Activated CD4-positive, alpha-beta T cell treated with anti-CD3 and anti-CD28 coated beads, Interleukin-2, Interleukin-4, amounts not matched to agents 100 ng/mL and 50 ng/mL, durations not matched to agents 16 hours and 8 hours (primary cell): ENCODE measurements at regions not wholly inside any gene's neighbourhood (a gene's known extent, or its start where the extent isn't known, plus 50 kb on each side); places are given as distances from the start of the nearest gene placed in this dataset.
"Not testable (repeated sequence)": the region's sequence is repeated elsewhere in the genome, so short reads cannot be mapped to it uniquely, and the experiment has no call there.

ENCODE experiments used
- DNase-seq: peaks from one replicate; pipeline ENCODE4 v3.0.0-alpha.2; 2020; ENCODE audit warnings: low spot score

- no peak for DNase-seq
Observed at GRCh38 chr1:105591681-105592080, 1464.8 kb upstream of the PRMT6 start.

GRCh38 chr1:105608713-105609112 is 1447.8 kb upstream of the PRMT6 start:
- no peak for DNase-seq

GRCh38 chr1:105626276-105626987 is 1430.0 kb upstream of the PRMT6 start:
- no peak for DNase-seq

GRCh38 chr1:105631153-105631744 is 1425.2 kb upstream of the PRMT6 start:
- DNase-seq, result not testable (repeated sequence)

- no peak for DNase-seq
Observed at GRCh38 chr1:105632342-105633196, 1423.9 kb upstream of the PRMT6 start.

GRCh38 chr1:105636052-105636451 is 1420.4 kb upstream of the PRMT6 start:
- DNase-seq, result no peak

GRCh38 chr1:105641407-105641806 is 1415.1 kb upstream of the PRMT6 start:
- no peak for DNase-seq

GRCh38 chr1:105652109-105652508 is 1404.4 kb upstream of the PRMT6 start:
- no peak for DNase-seq

- DNase-seq, result no peak
Observed at GRCh38 chr1:105655032-105655431, 1401.4 kb upstream of the PRMT6 start.

- no peak for DNase-seq
Observed at GRCh38 chr1:105664495-105664894, 1392.0 kb upstream of the PRMT6 start.

- DNase-seq, result no peak
Observed at GRCh38 chr1:105678334-105678733, 1378.1 kb upstream of the PRMT6 start.

GRCh38 chr1:105684714-105685113 is 1371.8 kb upstream of the PRMT6 start:
- DNase-seq, result no peak

GRCh38 chr1:105686026-105686425 is 1370.4 kb upstream of the PRMT6 start:
- no peak for DNase-seq

- DNase-seq, result no peak
Observed at GRCh38 chr1:105686874-105687690, 1369.4 kb upstream of the PRMT6 start.

- DNase-seq, result no peak
Observed at GRCh38 chr1:105700723-105701122, 1355.8 kb upstream of the PRMT6 start.

GRCh38 chr1:105724286-105724685 is 1332.2 kb upstream of the PRMT6 start:
- no peak for DNase-seq

- DNase-seq, result no peak
Observed at GRCh38 chr1:105730701-105731100, 1325.8 kb upstream of the PRMT6 start.

GRCh38 chr1:105736349-105736748 is 1320.1 kb upstream of the PRMT6 start:
- no peak for DNase-seq

GRCh38 chr1:105779727-105780126 is 1276.7 kb upstream of the PRMT6 start:
- no peak for DNase-seq

GRCh38 chr1:105785021-105785420 is 1271.5 kb upstream of the PRMT6 start:
- no peak for DNase-seq

- peak; percentile 28 for DNase-seq
Observed at GRCh38 chr1:105793536-105794146, 1262.8 kb upstream of the PRMT6 start.

- no peak for DNase-seq
Observed at GRCh38 chr1:105795741-105796140, 1260.7 kb upstream of the PRMT6 start.
